Esophagus muscularis mucosa (tissue), 4 donors: ENCODE measurements at regions not wholly inside any gene's neighbourhood (a gene's known extent, or its start where the extent isn't known, plus 50 kb on each side); places are given as distances from the start of the nearest gene placed in this dataset.

ENCODE experiments used
- CTCF ChIP-seq, 3 experiments: fragments of 200-600 bp in 2 of 3; fragments of 450-650 bp in 1 of 3; sonication (generic) in 2 of 3; IDR thresholded peaks; one replicate each; pipeline ENCODE4 v1.5.1; 2017 to 2019; ENCODE audit warnings: antibody characterized with exemption in 3 of 3, mild to moderate bottlenecking in 2 of 3, moderate library complexity in 1 of 3
- EP300 ChIP-seq: sonication (generic); formaldehyde crosslinking; IDR thresholded peaks from one replicate; pipeline ENCODE4 v1.6.1; 2017; ENCODE audit warnings: antibody characterized with exemption
- POLR2AphosphoS5 ChIP-seq, 2 donors: sonication (generic); formaldehyde crosslinking; IDR thresholded peaks; one replicate each; pipeline ENCODE4 v1.6.1; 2017; ENCODE audit warnings: antibody characterized with exemption in 2 of 2

GRCh38 chr1:177854951-177855350 is 114.9 kb downstream of the SEC16B start:
- no peak for TF ChIP-seq POLR2AphosphoS5 (IDR thresholded peaks at IDR 0.05)
- no peak for TF ChIP-seq CTCF (IDR thresholded peaks at IDR 0.05)
- no peak for TF ChIP-seq EP300
